T-helper 1 cell treated with Interleukin-12 subunit alpha and Interleukin-12 subunit beta and Interleukin-4 antibody, amounts not matched to agents 30 μg/mL and 1 μg/mL, for 36 hours (primary cell): ENCODE measurements at regions not wholly inside any gene's neighbourhood (a gene's known extent, or its start where the extent isn't known, plus 50 kb on each side); places are given as distances from the start of the nearest gene placed in this dataset.

Source experiments
- H3K27ac Mint-ChIP-seq: one replicate; pipeline ENCODE4 v1.8.0; 2021; ENCODE audit warnings: mild to moderate bottlenecking, mixed read lengths
- H3K27me3 Mint-ChIP-seq: one replicate; pipeline ENCODE4 v1.8.0; 2021; ENCODE audit warnings: low read depth, mixed read lengths
- H3K36me3 Mint-ChIP-seq: one replicate; pipeline ENCODE4 v1.8.0; 2021; ENCODE audit warnings: low read depth, mixed read lengths
- H3K4me1 Mint-ChIP-seq: one replicate; pipeline ENCODE4 v1.8.0; 2021; ENCODE audit warnings: low read depth, mixed read lengths
- H3K4me3 Mint-ChIP-seq: one replicate; pipeline ENCODE4 v1.8.0; 2021; ENCODE audit warnings: mild to moderate bottlenecking, moderate library complexity, mixed read lengths
- H3K9me3 Mint-ChIP-seq: one replicate; pipeline ENCODE4 v1.8.0; 2021; ENCODE audit warnings: mixed read lengths

GRCh38 chr3:31252216-31253185 is 280.2 kb upstream of the STT3B start:
- Mint-ChIP-seq H3K9me3 (peaks cover 44% of the 10 kb centered on the region), H3K27me3 (no peaks in the 10 kb centered on the region), H3K4me3 (peak overlapping the region; percentile 0), H3K4me1 (peaks cover 66% of the 10 kb centered on the region), H3K36me3 (peaks cover 21% of the 10 kb centered on the region), H3K27ac (peak overlapping the region; percentile 41)

GRCh38 chr3:31253782-31254181 is 278.9 kb upstream of the STT3B start:
- H3K4me1 Mint-ChIP-seq, result peaks cover 53% of the 10 kb centered on the region
- H3K9me3 Mint-ChIP-seq, result peaks cover 44% of the 10 kb centered on the region
- H3K27ac Mint-ChIP-seq, result peak overlapping the region; percentile 84
- peak overlapping the region; percentile 47 for H3K4me3 Mint-ChIP-seq
- H3K27me3 Mint-ChIP-seq, result no peaks in the 10 kb centered on the region
- peaks cover 21% of the 10 kb centered on the region for H3K36me3 Mint-ChIP-seq

GRCh38 chr3:31254483-31254882 is 278.2 kb upstream of the STT3B start:
- Mint-ChIP-seq H3K4me1 (peaks cover 49% of the 10 kb centered on the region), H3K36me3 (peaks cover 20% of the 10 kb centered on the region), H3K27ac (peak overlapping the region; percentile 84), H3K27me3 (no peaks in the 10 kb centered on the region), H3K4me3 (no peak overlapping the region), H3K9me3 (peaks cover 48% of the 10 kb centered on the region)

GRCh38 chr3:31255007-31255581 is 277.6 kb upstream of the STT3B start:
- Mint-ChIP-seq H3K27me3 (no peaks in the 10 kb centered on the region), H3K9me3 (peaks cover 54% of the 10 kb centered on the region), H3K4me1 (peaks cover 43% of the 10 kb centered on the region), H3K27ac (no peak overlapping the region), H3K4me3 (no peak overlapping the region), H3K36me3 (peaks cover 19% of the 10 kb centered on the region)

GRCh38 chr3:31262201-31262600 is 270.5 kb upstream of the STT3B start:
- Mint-ChIP-seq H3K36me3 (peaks cover 6% of the 10 kb centered on the region), H3K9me3 (peaks cover 23% of the 10 kb centered on the region), H3K27ac (no peak overlapping the region), H3K4me3 (no peak overlapping the region), H3K4me1 (no peaks in the 10 kb centered on the region), H3K27me3 (no peaks in the 10 kb centered on the region)

- peaks cover 3% of the 10 kb centered on the region for H3K4me1 Mint-ChIP-seq
- no peak overlapping the region for H3K4me3 Mint-ChIP-seq
- H3K36me3 Mint-ChIP-seq, result peaks cover 6% of the 10 kb centered on the region
- H3K27ac Mint-ChIP-seq, result no peak overlapping the region
- no peaks in the 10 kb centered on the region for H3K27me3 Mint-ChIP-seq
- peaks cover 23% of the 10 kb centered on the region for H3K9me3 Mint-ChIP-seq
Measured at GRCh38 chr3:31263897-31264296, 268.8 kb upstream of the STT3B start.

- Mint-ChIP-seq H3K4me3 (no peak overlapping the region), H3K9me3 (peaks cover 6% of the 10 kb centered on the region), H3K27me3 (no peaks in the 10 kb centered on the region), H3K27ac (no peak overlapping the region), H3K36me3 (peaks cover 3% of the 10 kb centered on the region), H3K4me1 (peaks cover 3% of the 10 kb centered on the region)
Measured at GRCh38 chr3:31265646-31266428, 266.9 kb upstream of the STT3B start.

GRCh38 chr3:31268868-31269267 is 263.9 kb upstream of the STT3B start:
- no peaks in the 10 kb centered on the region for H3K9me3 Mint-ChIP-seq
- no peak overlapping the region for H3K27ac Mint-ChIP-seq
- no peaks in the 10 kb centered on the region for H3K27me3 Mint-ChIP-seq
- no peak overlapping the region for H3K4me3 Mint-ChIP-seq
- H3K4me1 Mint-ChIP-seq, result peaks cover 7% of the 10 kb centered on the region
- no peaks in the 10 kb centered on the region for H3K36me3 Mint-ChIP-seq

GRCh38 chr3:31270010-31270409 is 262.7 kb upstream of the STT3B start:
- Mint-ChIP-seq H3K4me1 (peaks cover 7% of the 10 kb centered on the region), H3K4me3 (no peak overlapping the region), H3K9me3 (no peaks in the 10 kb centered on the region), H3K36me3 (peaks cover 3% of the 10 kb centered on the region), H3K27me3 (peaks cover 6% of the 10 kb centered on the region), H3K27ac (no peak overlapping the region)

- H3K27me3 Mint-ChIP-seq, result peaks cover 6% of the 10 kb centered on the region
- H3K27ac Mint-ChIP-seq, result no peak overlapping the region
- H3K4me1 Mint-ChIP-seq, result peaks cover 10% of the 10 kb centered on the region
- peaks cover 5% of the 10 kb centered on the region for H3K36me3 Mint-ChIP-seq
- H3K4me3 Mint-ChIP-seq, result no peak overlapping the region
- no peaks in the 10 kb centered on the region for H3K9me3 Mint-ChIP-seq
Measured at GRCh38 chr3:31274326-31275024, 258.2 kb upstream of the STT3B start.

- H3K36me3 Mint-ChIP-seq, result peaks cover 5% of the 10 kb centered on the region
- peaks cover 10% of the 10 kb centered on the region for H3K4me1 Mint-ChIP-seq
- H3K4me3 Mint-ChIP-seq, result no peak overlapping the region
Measured at GRCh38 chr3:31275038-31275572, 257.6 kb upstream of the STT3B start.

GRCh38 chr3:31275583-31275982 is 257.1 kb upstream of the STT3B start:
- Mint-ChIP-seq H3K27me3 (peaks cover 6% of the 10 kb centered on the region), H3K4me3 (no peak overlapping the region), H3K36me3 (peaks cover 5% of the 10 kb centered on the region), H3K4me1 (peaks cover 10% of the 10 kb centered on the region), H3K27ac (no peak overlapping the region), H3K9me3 (no peaks in the 10 kb centered on the region)

More at GRCh38 chr3:31275038-31275572, 257.6 kb upstream of the STT3B start:
- Mint-ChIP-seq H3K9me3 (no peaks in the 10 kb centered on the region), H3K27me3 (peaks cover 6% of the 10 kb centered on the region), H3K27ac (no peak overlapping the region)

GRCh38 chr3:31277582-31277981 is 255.1 kb upstream of the STT3B start:
- peaks cover 6% of the 10 kb centered on the region for H3K27me3 Mint-ChIP-seq

GRCh38 chr3:31278532-31278931 is 254.2 kb upstream of the STT3B start:
- Mint-ChIP-seq H3K9me3 (peaks cover 11% of the 10 kb centered on the region), H3K36me3 (peaks cover 10% of the 10 kb centered on the region), H3K4me1 (peaks cover 8% of the 10 kb centered on the region), H3K27me3 (peaks cover 6% of the 10 kb centered on the region), H3K27ac (no peak overlapping the region), H3K4me3 (no peak overlapping the region)

More at GRCh38 chr3:31277582-31277981, 255.1 kb upstream of the STT3B start:
- peaks cover 4% of the 10 kb centered on the region for H3K9me3 Mint-ChIP-seq
- H3K27ac Mint-ChIP-seq, result no peak overlapping the region
- H3K36me3 Mint-ChIP-seq, result peaks cover 7% of the 10 kb centered on the region
- peaks cover 6% of the 10 kb centered on the region for H3K4me1 Mint-ChIP-seq
- no peak overlapping the region for H3K4me3 Mint-ChIP-seq
